Small intestine (tissue), 7 donors: ENCODE measurements at regions not wholly inside any gene's neighbourhood (a gene's known extent, or its start where the extent isn't known, plus 50 kb on each side); places are given as distances from the start of the nearest gene placed in this dataset.
A peak's percentile ranks its signal among the peaks of the same experiment; 100 is the strongest.

ENCODE experiments used
- DNase-seq, 2 donors: peaks; one replicate each; pipeline versions ENCODE4 v3.0.0 to v3.0.0-alpha.2; 2013
- FAIRE-seq: peaks from 2 replicates; lab custom pipeline; 2012; peaks lifted over from hg19 to GRCh38; lab: Jason Lieb, UNC
- H3K27ac ChIP-seq, 3 donors: one replicate each; pipeline ENCODE4 v1.5.1; 2013; ENCODE audit warnings: low read length in 2 of 3, mild to moderate bottlenecking in 2 of 3, control low read depth in 1 of 3, inconsistent platforms in 1 of 3, low read depth in 1 of 3, moderate library complexity in 1 of 3
- H3K27me3 ChIP-seq, 3 donors: one replicate each; pipeline ENCODE4 v1.6.1; 2013; ENCODE audit warnings: low read length in 3 of 3, inconsistent platforms in 1 of 3; ENCODE audit not compliant: control insufficient read depth in 3 of 3, insufficient read depth in 3 of 3
- H3K36me3 ChIP-seq, 3 donors: one replicate each; pipeline ENCODE4 v1.6.1; 2013; ENCODE audit warnings: low read length in 3 of 3, inconsistent platforms in 1 of 3, low read depth in 1 of 3, mild to moderate bottlenecking in 1 of 3, moderate library complexity in 1 of 3; ENCODE audit not compliant: control insufficient read depth in 3 of 3, insufficient read depth in 2 of 3
- H3K4me1 ChIP-seq, 3 donors: one replicate each; pipeline ENCODE4 v1.6.1; 2013; ENCODE audit warnings: low read length in 2 of 3, inconsistent platforms in 1 of 3, low read depth in 1 of 3, mild to moderate bottlenecking in 1 of 3, moderate library complexity in 1 of 3; ENCODE audit not compliant: control insufficient read depth in 3 of 3, insufficient read depth in 2 of 3
- H3K4me3 ChIP-seq, 3 donors: one replicate each; pipeline ENCODE4 v1.5.1; 2013; ENCODE audit warnings: low read length in 3 of 3, control low read depth in 1 of 3, inconsistent platforms in 1 of 3, low read depth in 1 of 3, mild to moderate bottlenecking in 1 of 3, moderate library complexity in 1 of 3
- H3K9me3 ChIP-seq, 2 donors: one replicate each; pipeline ENCODE4 v1.6.1; 2013; ENCODE audit warnings: low read depth in 1 of 2, low read length in 1 of 2; ENCODE audit not compliant: control insufficient read depth in 2 of 2, insufficient read depth in 1 of 2
- WGBS, 3 donors: extraction: QIAGEN DNeasy Blood & Tissue Kit; methylation state at CpG; one replicate each; pipeline ENCODE4 v1.1.7; 2013; 5-methylcytosine and 5-hydroxymethylcytosine counted together
- donor health status: healthy with polysubstance abuse.
- donor health status: control.
- donor health status: control.
- donor health status: Bipolar disorder and iron deficiency.
- donor health status: healthy.

DNA sequence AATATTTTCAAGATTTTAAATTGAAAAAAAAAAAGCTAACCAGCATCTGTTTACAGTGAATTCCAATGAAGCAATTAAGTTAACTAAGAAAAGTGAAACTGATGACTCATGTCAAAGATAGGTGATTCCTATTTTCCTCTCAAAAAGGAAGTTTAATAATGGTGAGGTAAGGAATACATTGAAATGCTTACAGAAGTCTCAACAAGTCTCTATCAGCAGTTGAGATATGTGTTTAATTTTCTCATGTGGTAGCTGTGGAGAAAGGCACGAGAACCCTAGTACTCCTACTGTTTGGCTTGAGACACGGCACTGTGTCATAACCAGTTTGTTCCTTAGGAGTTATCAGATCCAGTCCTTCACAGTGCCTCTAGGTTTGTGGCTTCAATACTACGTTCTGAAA is 114.5 kb downstream of the SLC25A46 start:
- H3K4me1 ChIP-seq: no peaks in the 10 kb centered on the region
- FAIRE-seq: no peak

DNA sequence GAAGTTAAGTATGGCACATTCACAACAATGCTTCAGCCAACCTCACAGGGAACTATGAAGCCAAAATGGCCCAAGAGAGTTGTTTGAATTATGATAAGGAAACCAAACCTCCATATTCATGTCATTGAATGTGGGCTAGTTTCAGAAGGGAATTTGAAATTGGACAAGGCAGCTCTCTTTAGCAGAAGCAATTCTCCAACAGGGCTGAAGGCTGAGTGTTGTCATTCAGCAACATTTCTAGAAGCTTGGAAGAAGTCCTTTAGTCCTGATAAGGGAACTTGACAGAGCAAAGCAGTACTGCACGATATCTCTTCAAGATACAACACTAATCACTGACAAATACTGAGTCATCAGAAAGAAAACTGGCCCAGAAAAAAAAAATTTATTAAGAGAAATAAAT is 115.4 kb downstream of the SLC25A46 start:
- Histone ChIP-seq H3K4me1 (no peaks in the 10 kb centered on the region), H3K36me3 (no peaks in the 10 kb centered on the region), H3K27ac (no peak overlapping the region), H3K4me3 (no peak overlapping the region), H3K9me3 (no peaks in the 10 kb centered on the region), H3K27me3 (no peaks in the 10 kb centered on the region)
- DNase-seq (no peak), FAIRE-seq (no peak)
- WGBS, 3 donors: 41 to 54% (median 52%) methylated on average over 1 of the region's 1 CpG

More for the DNA sequence above, 114.5 kb downstream of the SLC25A46 start:
- H3K4me3 ChIP-seq: no peak overlapping the region
- H3K27ac ChIP-seq: no peak overlapping the region
- no peak for DNase-seq
- H3K9me3 ChIP-seq: no peaks in the 10 kb centered on the region
- no peaks in the 10 kb centered on the region for H3K36me3 ChIP-seq
- WGBS, 3 donors: 50 to 72% (median 62%) methylated on average over 3 of the region's 3 CpGs
- H3K27me3 ChIP-seq: no peaks in the 10 kb centered on the region

- FAIRE-seq (no peak), DNase-seq (no peak)
- Histone ChIP-seq H3K27ac (no peak overlapping the region), H3K27me3 (no peaks in the 10 kb centered on the region), H3K9me3 (no peaks in the 10 kb centered on the region), H3K4me1 (no peaks in the 10 kb centered on the region), H3K4me3 (no peak overlapping the region), H3K36me3 (no peaks in the 10 kb centered on the region)
- WGBS, 3 donors: 41 to 87% (median 71%) methylated on average over 1 of the region's 1 CpG
Measured at GRCh38 chr5:110855961-110856360, 117.2 kb downstream of the SLC25A46 start.

DNA sequence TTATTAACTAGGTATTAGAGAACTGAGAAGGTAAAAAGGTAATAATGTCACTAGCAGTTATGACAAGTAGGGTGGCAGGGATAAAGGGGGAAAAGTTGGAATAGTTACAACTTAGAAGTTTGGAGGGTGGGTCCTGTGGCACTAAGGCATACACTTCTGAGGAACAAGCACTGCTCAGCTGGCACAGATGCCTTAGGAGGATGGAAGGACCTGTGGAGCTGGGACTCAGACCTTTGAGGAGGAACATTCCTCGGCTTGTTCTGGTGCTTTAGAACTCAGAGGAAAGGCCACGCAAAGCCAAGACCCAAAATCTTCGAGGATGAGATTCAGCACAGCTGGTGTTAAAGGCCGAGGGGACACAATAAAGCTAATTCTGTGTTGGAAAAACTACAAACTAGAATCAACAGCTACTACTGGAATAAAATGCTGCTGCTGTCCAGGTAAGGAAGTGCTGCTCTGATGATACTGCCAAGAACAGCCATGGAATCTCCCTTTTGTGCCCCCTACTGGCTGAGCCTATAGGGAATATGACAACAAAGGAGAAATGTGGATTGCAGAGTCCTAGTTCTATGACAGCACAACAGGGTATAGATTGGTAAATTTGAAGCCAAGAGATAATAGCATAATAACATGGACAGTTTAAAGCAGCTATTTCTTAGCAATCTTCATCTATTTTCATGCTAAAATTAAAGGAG is 126.7 kb downstream of the SLC25A46 start:
- Histone ChIP-seq H3K9me3 (no peaks in the 10 kb centered on the region), H3K4me3 (no peak overlapping the region), H3K27me3 (no peaks in the 10 kb centered on the region), H3K36me3 (no peaks in the 10 kb centered on the region), H3K27ac (no peak overlapping the region), H3K4me1 (no peaks in the 10 kb centered on the region)
- FAIRE-seq (no peak), DNase-seq (peak in 1 of 2 donors; percentile 6)
- 64 to 72% (median 68%) methylated on average over 4 of the region's 4 CpGs for WGBS, 3 donors

GRCh38 chr5:110869927-110870326 is 131.1 kb downstream of the SLC25A46 start:
- H3K9me3 ChIP-seq: no peaks in the 10 kb centered on the region
- H3K4me3 ChIP-seq: no peak overlapping the region
- H3K27ac ChIP-seq: no peak overlapping the region
- DNase-seq (no peak), FAIRE-seq (no peak)
- H3K27me3 ChIP-seq: no peaks in the 10 kb centered on the region
- WGBS, 3 donors: 73 to 83% (median 79%) methylated on average over 4 of the region's 4 CpGs
- no peaks in the 10 kb centered on the region for H3K36me3 ChIP-seq
- H3K4me1 ChIP-seq: no peaks in the 10 kb centered on the region

DNA sequence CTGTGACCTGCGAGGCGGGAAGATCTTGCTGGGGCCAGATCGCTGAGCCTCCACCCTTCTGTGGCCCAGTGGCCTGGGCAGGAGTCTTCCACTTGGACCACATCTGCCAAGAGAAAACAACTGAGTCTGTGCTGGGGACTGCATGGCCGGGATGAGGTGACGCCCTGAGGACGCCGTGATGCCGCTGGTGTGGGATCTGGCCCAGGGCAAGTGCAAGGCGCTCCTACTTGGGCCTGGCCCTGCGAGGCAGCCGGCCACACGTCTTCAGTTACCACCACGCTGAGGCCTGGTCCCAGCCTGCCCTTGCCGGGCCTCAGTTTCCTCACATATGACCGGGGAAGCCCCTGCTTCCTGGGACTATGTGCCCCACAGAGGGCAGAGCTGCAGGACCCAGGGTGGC is 133.4 kb downstream of the SLC25A46 start:
- no peaks in the 10 kb centered on the region for H3K4me1 ChIP-seq
- H3K36me3 ChIP-seq: no peaks in the 10 kb centered on the region
- no peak for DNase-seq
- no peak for FAIRE-seq
- no peaks in the 10 kb centered on the region for H3K9me3 ChIP-seq
- no peaks in the 10 kb centered on the region for H3K27me3 ChIP-seq
- no peak overlapping the region for H3K27ac ChIP-seq
- 90 to 95% (median 93%) methylated on average over 13 to 15 of the region's 15 CpGs for WGBS, 3 donors
- no peak overlapping the region for H3K4me3 ChIP-seq

DNA sequence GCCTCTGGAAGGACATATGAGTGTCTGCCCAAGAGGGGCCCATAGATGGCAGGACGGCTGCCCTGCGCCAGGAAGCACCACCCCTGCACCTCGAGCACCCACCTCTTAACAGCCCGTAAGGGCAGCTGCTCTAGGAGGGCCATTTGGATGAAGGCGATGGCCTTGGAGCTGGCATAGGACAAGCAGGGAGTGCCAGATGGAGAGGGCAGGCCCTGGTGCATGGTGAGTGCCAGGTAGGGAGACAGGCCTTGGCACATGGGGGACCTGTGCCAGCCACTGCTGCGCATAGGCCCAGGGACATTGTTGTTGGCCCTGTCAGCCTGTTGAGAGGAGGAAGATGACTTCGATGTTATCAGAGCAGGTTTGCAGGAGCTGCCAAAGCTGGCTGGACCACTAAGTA is 134.2 kb downstream of the SLC25A46 start:
- 91 to 93% (median 92%) methylated on average over 7 of the region's 7 CpGs for WGBS, 3 donors
- Histone ChIP-seq H3K27ac (no peak overlapping the region), H3K4me3 (no peak overlapping the region), H3K9me3 (no peaks in the 10 kb centered on the region), H3K36me3 (no peaks in the 10 kb centered on the region), H3K4me1 (no peaks in the 10 kb centered on the region), H3K27me3 (no peaks in the 10 kb centered on the region)
- no peak for FAIRE-seq
- no peak for DNase-seq

- Histone ChIP-seq H3K4me3 (no peak overlapping the region), H3K27ac (no peak overlapping the region), H3K4me1 (no peaks in the 10 kb centered on the region), H3K9me3 (no peaks in the 10 kb centered on the region), H3K36me3 (no peaks in the 10 kb centered on the region), H3K27me3 (no peaks in the 10 kb centered on the region)
- FAIRE-seq: no peak
- DNase-seq: no peak
- 20 to 41% (median 25%) methylated on average over 3 of the region's 3 CpGs for whole genome bisulfite sequencing, 3 donors
Measured at GRCh38 chr5:110873773-110874437, 135.1 kb downstream of the SLC25A46 start.
